Gastroesophageal sphincter (tissue), 4 donors: ENCODE measurements at regions not wholly inside any gene's neighbourhood (a gene's known extent, or its start where the extent isn't known, plus 50 kb on each side); places are given as distances from the start of the nearest gene placed in this dataset.

ENCODE experiments used
- ATAC-seq: fragments of 150-250 bp; one replicate; pipeline ENCODE4 v1.9.1; 2016; ENCODE audit warnings: mild to moderate bottlenecking, moderate library complexity
- H3K27ac ChIP-seq, 4 donors: fragments of 200-600 bp; sonication (generic) in 3 of 4; 1 replicate in 3 of 4; 2 replicates in 1 of 4; pipeline ENCODE4 v1.5.1; 2016 to 2019
- H3K27me3 ChIP-seq: fragments of 200-600 bp; sonication (generic); one replicate; pipeline ENCODE4 v1.5.1; 2019
- H3K36me3 ChIP-seq, 2 donors: fragments of 200-600 bp; sonication (generic); one replicate each; pipeline ENCODE4 v1.5.1; 2019; ENCODE audit warnings: control low read depth in 1 of 2
- H3K4me1 ChIP-seq, 3 donors: fragments of 200-600 bp; sonication (generic); 1 replicate in 2 of 3; 2 replicates in 1 of 3; pipeline ENCODE4 v1.5.1; 2016 to 2019; ENCODE audit warnings: control low read depth in 2 of 3
- H3K4me3 ChIP-seq, 2 donors: fragments of 200-600 bp; sonication (generic); one replicate each; pipeline ENCODE4 v1.5.1; 2019; ENCODE audit warnings: mild to moderate bottlenecking in 1 of 2, moderate library complexity in 1 of 2
- H3K9me3 ChIP-seq, 3 donors: fragments of 200-600 bp; sonication (generic); one replicate each; pipeline ENCODE4 v1.5.1; 2017 to 2019; ENCODE audit warnings: control low read depth in 2 of 3
- CTCF ChIP-seq, 4 experiments: fragments of 200-600 bp in 2 of 4; fragments of 450-650 bp in 2 of 4; sonication (generic) in 1 of 4; IDR thresholded peaks; one replicate each; pipeline ENCODE4 v1.5.1; 2017 to 2019; ENCODE audit warnings: antibody characterized with exemption in 4 of 4, mild to moderate bottlenecking in 2 of 4, moderate library complexity in 2 of 4
- EP300 ChIP-seq: sonication (generic); formaldehyde crosslinking; IDR thresholded peaks from one replicate; pipeline ENCODE4 v1.6.1; 2017; ENCODE audit warnings: antibody characterized with exemption, mild to moderate bottlenecking
- POLR2A ChIP-seq, 2 donors: fragments of 450-650 bp; IDR thresholded peaks; one replicate each; pipeline ENCODE4 v1.6.1; 2017; ENCODE audit warnings: antibody characterized with exemption in 2 of 2, mild to moderate bottlenecking in 2 of 2, moderate library complexity in 1 of 2
- POLR2AphosphoS5 ChIP-seq: sonication (generic); formaldehyde crosslinking; IDR thresholded peaks from one replicate; pipeline ENCODE4 v1.6.1; 2017; ENCODE audit warnings: antibody characterized with exemption
- WGBS, 2 donors: methylation state at CpG; one replicate each; pipeline ENCODE4 v1.1.5; 2018; ENCODE audit warnings: low coverage in 1 of 2; 5-methylcytosine and 5-hydroxymethylcytosine counted together

GRCh38 chr12:18990856-18991255, 138.7 kb upstream of the PLEKHA5 start:
- H3K4me1 ChIP-seq: peaks cover 0 to 15% (median 0%) of the 10 kb centered on the region in 3 donors
- TF ChIP-seq EP300: no peak
- TF ChIP-seq CTCF (IDR thresholded peaks at IDR 0.05): no peak
- no peak for TF ChIP-seq POLR2AphosphoS5
- no peak for TF ChIP-seq POLR2A (IDR thresholded peaks at IDR 0.05)
- H3K4me3 ChIP-seq: no peak overlapping the region
- no peaks in the 10 kb centered on the region for H3K27me3 ChIP-seq
- ATAC-seq: no peak
- H3K9me3 ChIP-seq: no peaks in the 10 kb centered on the region
- H3K36me3 ChIP-seq: no peaks in the 10 kb centered on the region
- WGBS, 2 donors: 66 to 67% methylated on average over 2 of the region's 2 CpGs
- H3K27ac ChIP-seq: peak overlapping the region in 1 of 4 donors; percentile 19

GRCh38 chr12:18992336-18992735, 137.2 kb upstream of the PLEKHA5 start:
- no peak for TF ChIP-seq EP300
- no peak for TF ChIP-seq POLR2AphosphoS5
- no peak for TF ChIP-seq POLR2A (IDR thresholded peaks at IDR 0.05)
- TF ChIP-seq CTCF (IDR thresholded peaks at IDR 0.05): no peak
- no peak for ATAC-seq
- Histone ChIP-seq H3K9me3 (no peaks in the 10 kb centered on the region), H3K27ac (no peak overlapping the region), H3K4me1 (peaks cover 0 to 15% (median 0%) of the 10 kb centered on the region in 3 donors), H3K4me3 (no peak overlapping the region), H3K36me3 (no peaks in the 10 kb centered on the region), H3K27me3 (no peaks in the 10 kb centered on the region)
- 69 to 80% methylated on average over 2 of the region's 2 CpGs for WGBS, 2 donors

GRCh38 chr12:18998343-18999261, 130.9 kb upstream of the PLEKHA5 start:
- H3K4me3 ChIP-seq: no peak overlapping the region
- peak; percentile 58 for ATAC-seq

GRCh38 chr12:19000836-19001235, 128.7 kb upstream of the PLEKHA5 start:
- H3K9me3 ChIP-seq: no peaks in the 10 kb centered on the region
- no peak overlapping the region for H3K4me3 ChIP-seq
- no peaks in the 10 kb centered on the region for H3K36me3 ChIP-seq
- no peak for ATAC-seq
- H3K4me1 ChIP-seq: peaks cover 0 to 16% (median 0%) of the 10 kb centered on the region in 3 donors
- no peak overlapping the region for H3K27ac ChIP-seq
- 100% methylated on average over 1 of the region's 2 CpGs; no CpG with 5 or more reads in 1 of the 2 donors for WGBS, 2 donors
- no peaks in the 10 kb centered on the region for H3K27me3 ChIP-seq
- TF ChIP-seq POLR2A (IDR thresholded peaks at IDR 0.05) (no peak), CTCF (IDR thresholded peaks at IDR 0.05) (no peak), EP300 (no peak), POLR2AphosphoS5 (no peak)

More at GRCh38 chr12:18998343-18999261, 130.9 kb upstream of the PLEKHA5 start:
- 26 to 53% methylated on average over 5 of the region's 9 CpGs for WGBS, 2 donors
- Histone ChIP-seq H3K27ac (peak overlapping the region; percentile 6 to 65 (median 60)), H3K4me1 (peaks cover 0 to 16% (median 0%) of the 10 kb centered on the region in 3 donors), H3K36me3 (no peaks in the 10 kb centered on the region), H3K9me3 (no peaks in the 10 kb centered on the region), H3K27me3 (no peaks in the 10 kb centered on the region)
- no peak for TF ChIP-seq POLR2AphosphoS5
- no peak for TF ChIP-seq EP300
- TF ChIP-seq POLR2A (IDR thresholded peaks at IDR 0.05): no peak
- TF ChIP-seq CTCF (IDR thresholded peaks at IDR 0.05): no peak

GRCh38 chr12:19002216-19002615, 127.3 kb upstream of the PLEKHA5 start:
- H3K4me3 ChIP-seq: no peak overlapping the region
- no peak for ATAC-seq
- 86 to 94% methylated on average over 3 of the region's 3 CpGs for WGBS, 2 donors
- H3K27ac ChIP-seq: no peak overlapping the region
- H3K27me3 ChIP-seq: no peaks in the 10 kb centered on the region
- no peaks in the 10 kb centered on the region for H3K36me3 ChIP-seq
- peaks cover 0 to 16% (median 0%) of the 10 kb centered on the region in 3 donors for H3K4me1 ChIP-seq
- TF ChIP-seq EP300: no peak
- TF ChIP-seq POLR2A (IDR thresholded peaks at IDR 0.05): no peak
- TF ChIP-seq CTCF (IDR thresholded peaks at IDR 0.05): no peak
- TF ChIP-seq POLR2AphosphoS5: no peak
- no peaks in the 10 kb centered on the region for H3K9me3 ChIP-seq
